Muscle layer of colon (tissue), 2 donors: ENCODE measurements at regions not wholly inside any gene's neighbourhood (a gene's known extent, or its start where the extent isn't known, plus 50 kb on each side); places are given as distances from the start of the nearest gene placed in this dataset.

Experiments
- H3K27ac ChIP-seq: one replicate; pipeline ENCODE4 v1.7.0; 2013; ENCODE audit warnings: low read depth, mild to moderate bottlenecking, low read length, moderate library complexity
- H3K27me3 ChIP-seq, 2 donors: one replicate each; pipeline ENCODE4 v1.7.0; 2013; ENCODE audit warnings: low read length in 2 of 2, mild to moderate bottlenecking in 2 of 2; ENCODE audit not compliant: insufficient read depth in 2 of 2, control insufficient read depth in 1 of 2
- H3K36me3 ChIP-seq: one replicate; pipeline ENCODE4 v1.7.0; 2013; ENCODE audit warnings: mild to moderate bottlenecking, low read length; ENCODE audit not compliant: insufficient read depth
- H3K4me1 ChIP-seq: one replicate; pipeline ENCODE4 v1.7.0; 2013; ENCODE audit warnings: mild to moderate bottlenecking, low read length; ENCODE audit not compliant: insufficient read depth
- H3K4me3 ChIP-seq, 2 donors: one replicate each; pipeline ENCODE4 v1.7.0; 2013; ENCODE audit warnings: low read length in 2 of 2, low read depth in 1 of 2, mild to moderate bottlenecking in 1 of 2, moderate library complexity in 1 of 2
- H3K9ac ChIP-seq: one replicate; pipeline ENCODE4 v1.7.0; 2013; ENCODE audit warnings: low read length
- H3K9me3 ChIP-seq: one replicate; pipeline ENCODE4 v1.7.0; 2013; ENCODE audit warnings: mild to moderate bottlenecking, low read length
- donor health status: abdominal sarcoma.
- donor health status: Adenocarcinoma of cecum.

DNA sequence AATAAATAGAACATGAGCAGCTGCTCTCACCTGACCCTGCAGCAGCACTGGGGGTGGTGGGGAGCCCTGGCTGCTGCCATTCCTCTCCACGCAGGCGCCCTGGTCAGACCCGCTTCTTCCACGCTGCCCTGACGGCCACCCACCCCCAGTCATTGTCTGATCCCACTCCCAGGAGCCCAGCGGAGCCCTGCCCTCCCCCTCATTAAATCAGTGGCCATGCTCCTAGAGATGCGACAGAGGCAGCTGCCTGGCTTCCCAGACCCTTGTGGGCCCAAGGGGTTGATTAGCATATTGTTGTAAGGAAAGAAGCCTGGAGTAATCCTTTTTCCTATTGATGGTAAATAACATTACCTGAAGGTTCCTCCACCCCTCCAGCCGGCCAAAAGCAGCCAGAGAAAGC, 301.5 kb downstream of the RRAGC start:
- no peaks in the 10 kb centered on the region for H3K9me3 ChIP-seq
- H3K27ac ChIP-seq = no peak overlapping the region
- H3K4me3 ChIP-seq = no peak overlapping the region
- peaks cover 9% of the 10 kb centered on the region for H3K4me1 ChIP-seq
- peaks cover 0 to 14% of the 10 kb centered on the region in 2 donors for H3K27me3 ChIP-seq
- H3K36me3 ChIP-seq = no peaks in the 10 kb centered on the region
- no peak overlapping the region for H3K9ac ChIP-seq

DNA sequence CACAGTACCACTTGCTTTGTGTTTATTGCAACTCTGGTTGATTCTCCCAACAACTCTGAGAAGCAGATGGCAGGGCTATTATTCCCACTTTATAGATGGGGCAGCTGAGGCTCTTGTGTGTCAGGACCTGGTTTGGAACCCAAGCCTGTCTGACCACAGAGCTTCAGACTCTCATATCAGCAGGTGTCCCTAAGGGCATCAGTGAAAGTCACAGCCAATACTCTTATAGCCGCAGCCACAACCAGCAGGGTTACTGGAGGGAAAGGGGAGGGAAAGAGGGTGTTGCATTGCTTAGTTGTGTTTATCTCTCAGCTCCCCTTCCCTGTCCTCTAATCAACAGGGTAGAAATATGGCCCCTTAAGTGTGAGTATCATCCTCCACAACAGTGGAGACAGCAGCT, 304.0 kb downstream of the RRAGC start:
- no peaks in the 10 kb centered on the region for H3K36me3 ChIP-seq
- H3K4me3 ChIP-seq = no peak overlapping the region
- peaks cover 0 to 6% of the 10 kb centered on the region in 2 donors for H3K27me3 ChIP-seq
- H3K9me3 ChIP-seq = no peaks in the 10 kb centered on the region
- no peak overlapping the region for H3K9ac ChIP-seq
- H3K27ac ChIP-seq = no peak overlapping the region
- H3K4me1 ChIP-seq = peaks cover 8% of the 10 kb centered on the region

DNA sequence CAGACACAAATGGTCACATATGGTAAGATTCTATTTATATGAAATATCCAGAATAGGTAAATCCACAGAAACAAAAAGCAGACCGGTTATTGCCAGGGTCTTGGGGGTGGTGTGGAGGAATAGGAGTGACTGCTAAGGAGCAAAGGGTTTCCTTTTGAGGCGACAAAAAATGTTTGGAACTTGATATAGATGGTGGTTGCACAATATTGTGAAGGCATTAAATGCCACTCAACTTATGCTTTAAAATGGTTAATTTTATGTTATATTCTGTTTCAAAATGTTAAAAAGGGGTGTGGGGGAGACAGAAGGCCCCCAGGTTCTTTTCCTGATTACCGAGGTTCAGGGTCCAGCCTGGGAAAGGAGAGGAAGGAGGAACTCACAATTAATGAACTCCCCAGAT, 304.4 kb downstream of the RRAGC start:
- Histone ChIP-seq H3K27me3 (peaks cover 0 to 6% of the 10 kb centered on the region in 2 donors), H3K36me3 (no peaks in the 10 kb centered on the region), H3K4me1 (peaks cover 4% of the 10 kb centered on the region), H3K4me3 (no peak overlapping the region), H3K27ac (no peak overlapping the region), H3K9me3 (no peaks in the 10 kb centered on the region), H3K9ac (no peak overlapping the region)

DNA sequence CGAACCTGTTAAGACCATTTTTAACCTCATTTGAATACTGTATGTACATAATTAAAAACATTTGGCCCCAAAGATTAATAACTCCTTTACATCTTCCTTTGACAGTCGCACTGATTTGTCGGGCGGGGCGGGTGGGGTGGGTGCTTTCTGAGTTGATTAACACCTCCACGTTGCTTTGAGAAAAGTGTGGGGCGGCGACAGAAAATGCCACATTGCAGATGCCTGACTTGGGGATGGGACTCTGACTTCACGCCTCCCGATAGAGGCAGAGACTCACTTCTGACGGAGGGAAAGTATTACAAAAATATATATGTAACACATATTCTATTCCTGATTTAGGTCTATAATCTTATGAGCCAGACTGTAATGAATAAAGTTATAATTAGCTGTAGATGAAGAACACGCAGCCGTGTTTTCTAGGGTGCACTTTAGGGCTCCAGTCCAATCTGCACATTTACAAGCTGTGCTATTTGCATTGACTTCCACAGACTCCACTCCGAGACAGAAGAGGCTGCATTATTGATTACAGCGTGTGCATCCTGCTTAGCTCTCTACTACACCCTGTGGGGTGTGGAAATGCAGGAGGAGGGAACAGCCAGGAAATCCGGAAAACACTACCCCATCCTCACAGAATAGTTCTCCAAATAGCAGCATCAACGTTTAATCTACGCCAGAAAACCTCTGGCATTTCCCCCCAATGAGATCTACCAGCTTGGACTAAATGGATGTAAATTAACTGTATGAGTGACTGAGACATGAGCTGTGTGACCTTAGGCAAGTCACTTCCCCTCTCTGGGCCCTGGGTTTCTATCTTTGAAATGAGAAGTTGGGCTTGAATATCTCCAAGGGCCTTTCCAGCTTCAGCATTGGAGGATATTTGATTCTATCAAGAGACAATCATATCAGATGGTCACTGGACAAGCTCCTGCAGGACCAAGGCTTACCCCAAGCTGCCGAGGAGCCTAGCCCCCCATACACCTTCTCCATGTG, 308.0 kb downstream of the RRAGC start:
- Histone ChIP-seq H3K4me1 (no peaks in the 10 kb centered on the region), H3K9me3 (no peaks in the 10 kb centered on the region), H3K9ac (no peak overlapping the region)

DNA sequence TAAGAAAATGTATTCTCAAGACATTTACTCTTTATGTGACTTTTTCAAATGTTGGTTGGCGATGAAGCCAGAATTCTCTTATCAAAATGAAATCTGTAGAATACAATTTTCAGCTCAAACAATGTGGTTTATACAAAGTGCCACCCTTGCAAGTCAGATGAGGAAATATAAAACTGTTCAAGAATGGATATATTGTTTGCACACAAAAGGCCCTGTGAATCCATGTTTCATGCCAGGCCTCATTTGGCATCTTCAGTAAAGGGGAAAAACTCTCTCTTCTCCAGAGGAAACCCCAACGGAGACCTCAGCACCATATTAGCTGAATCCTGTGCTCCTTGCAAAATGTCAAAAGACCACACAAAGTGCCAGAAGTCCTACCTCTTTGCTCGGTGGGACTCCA, 310.4 kb downstream of the RRAGC start:
- Histone ChIP-seq H3K36me3 (no peaks in the 10 kb centered on the region), H3K27ac (no peak overlapping the region), H3K27me3 (no peaks in the 10 kb centered on the region), H3K4me1 (no peaks in the 10 kb centered on the region), H3K4me3 (no peak overlapping the region), H3K9me3 (no peaks in the 10 kb centered on the region), H3K9ac (no peak overlapping the region)

More for the DNA sequence above, 308.0 kb downstream of the RRAGC start:
- H3K4me3 ChIP-seq = no peak overlapping the region
- no peak overlapping the region for H3K27ac ChIP-seq
- no peaks in the 10 kb centered on the region for H3K36me3 ChIP-seq
- no peaks in the 10 kb centered on the region for H3K27me3 ChIP-seq

DNA sequence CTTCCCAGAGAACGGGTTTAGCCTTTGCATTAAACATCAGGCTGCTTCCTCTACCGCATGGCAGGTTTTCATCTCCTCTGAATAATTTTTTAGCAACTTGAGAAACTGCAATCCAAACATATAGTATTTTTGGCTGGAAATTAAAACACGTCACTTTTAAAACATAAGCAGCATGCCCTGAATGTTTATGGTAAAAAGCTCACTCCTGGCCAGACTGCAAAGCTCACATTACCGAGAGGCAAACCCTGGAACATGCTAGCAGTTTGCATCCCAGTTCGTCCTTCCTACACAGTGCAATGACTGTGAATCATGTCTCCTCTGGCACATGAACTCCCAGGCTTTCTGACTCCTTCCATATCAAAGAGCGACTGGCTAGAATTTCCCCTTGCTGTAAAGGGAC, 312.3 kb downstream of the RRAGC start:
- H3K36me3 ChIP-seq = no peaks in the 10 kb centered on the region
- no peak overlapping the region for H3K27ac ChIP-seq
- H3K27me3 ChIP-seq = no peaks in the 10 kb centered on the region
- H3K4me1 ChIP-seq = no peaks in the 10 kb centered on the region
- H3K9me3 ChIP-seq = no peaks in the 10 kb centered on the region
- no peak overlapping the region for H3K9ac ChIP-seq
- H3K4me3 ChIP-seq = no peak overlapping the region

DNA sequence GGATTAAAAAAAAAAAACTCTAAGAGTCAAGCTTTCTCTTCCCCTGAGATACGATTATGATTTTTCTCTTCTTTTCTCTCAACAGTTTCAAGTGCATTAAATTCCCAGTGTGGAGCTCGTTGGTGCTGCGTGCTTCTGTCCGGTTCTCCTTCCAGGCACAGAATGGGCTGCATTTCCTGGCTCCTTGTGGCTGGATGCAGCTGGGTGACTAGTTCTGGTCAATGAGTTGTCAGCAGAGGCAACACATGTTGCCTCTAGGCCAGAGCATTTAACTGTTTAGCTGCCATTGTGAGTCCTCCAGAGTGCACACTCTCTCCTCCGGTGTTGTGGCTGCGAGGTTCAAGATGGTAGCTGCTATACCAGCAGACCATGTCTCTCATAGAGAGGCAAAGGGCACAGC, 312.9 kb downstream of the RRAGC start:
- Histone ChIP-seq H3K27me3 (no peaks in the 10 kb centered on the region), H3K4me1 (no peaks in the 10 kb centered on the region), H3K36me3 (no peaks in the 10 kb centered on the region), H3K9ac (no peak overlapping the region), H3K9me3 (no peaks in the 10 kb centered on the region), H3K4me3 (no peak overlapping the region), H3K27ac (no peak overlapping the region)

DNA sequence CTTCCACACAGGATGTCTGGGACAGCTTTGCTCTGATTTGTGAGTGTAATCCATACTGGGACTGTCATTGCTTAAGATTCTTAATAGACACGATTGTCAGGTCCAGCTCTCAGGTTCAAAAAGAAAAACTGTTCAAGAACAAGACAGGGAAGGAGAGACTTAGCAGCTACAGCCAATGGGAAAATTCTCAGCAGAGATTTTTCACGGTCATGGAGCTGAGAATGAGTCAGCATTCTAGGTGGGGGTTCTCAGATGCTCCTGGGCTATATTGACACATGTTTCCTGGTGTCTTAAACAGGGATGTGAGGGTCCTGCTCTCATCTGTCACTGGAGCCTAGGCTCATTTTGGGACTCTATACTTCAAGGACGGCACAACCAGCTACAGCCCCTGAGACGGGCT, 318.3 kb downstream of the RRAGC start:
- H3K9me3 ChIP-seq = no peaks in the 10 kb centered on the region
- H3K36me3 ChIP-seq = no peaks in the 10 kb centered on the region
- no peak overlapping the region for H3K9ac ChIP-seq
- H3K4me3 ChIP-seq = no peak overlapping the region
- no peaks in the 10 kb centered on the region for H3K4me1 ChIP-seq
- no peaks in the 10 kb centered on the region for H3K27me3 ChIP-seq
- no peak overlapping the region for H3K27ac ChIP-seq

DNA sequence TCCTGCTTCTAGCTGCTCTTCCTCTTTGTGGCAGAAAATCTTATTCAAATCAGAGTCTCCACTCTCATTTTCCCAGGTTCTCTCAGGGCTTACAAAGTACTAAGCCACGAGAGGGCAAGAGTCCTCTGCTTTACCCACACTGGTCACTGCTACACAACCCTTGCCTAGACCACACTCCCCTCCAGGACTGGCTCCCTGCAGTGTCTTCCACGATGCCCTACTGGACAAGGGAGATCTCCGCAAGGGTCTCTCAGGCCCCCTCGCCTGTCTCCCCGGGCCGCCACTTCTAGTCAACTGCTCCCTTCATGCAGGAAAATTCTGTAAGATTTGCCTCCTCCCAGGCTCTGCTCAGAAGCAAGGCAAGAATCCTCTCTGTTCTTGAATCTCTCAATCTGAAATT, 319.6 kb downstream of the RRAGC start:
- Histone ChIP-seq H3K9me3 (no peaks in the 10 kb centered on the region), H3K36me3 (no peaks in the 10 kb centered on the region), H3K9ac (no peak overlapping the region), H3K4me1 (no peaks in the 10 kb centered on the region), H3K4me3 (no peak overlapping the region), H3K27ac (no peak overlapping the region), H3K27me3 (no peaks in the 10 kb centered on the region)

DNA sequence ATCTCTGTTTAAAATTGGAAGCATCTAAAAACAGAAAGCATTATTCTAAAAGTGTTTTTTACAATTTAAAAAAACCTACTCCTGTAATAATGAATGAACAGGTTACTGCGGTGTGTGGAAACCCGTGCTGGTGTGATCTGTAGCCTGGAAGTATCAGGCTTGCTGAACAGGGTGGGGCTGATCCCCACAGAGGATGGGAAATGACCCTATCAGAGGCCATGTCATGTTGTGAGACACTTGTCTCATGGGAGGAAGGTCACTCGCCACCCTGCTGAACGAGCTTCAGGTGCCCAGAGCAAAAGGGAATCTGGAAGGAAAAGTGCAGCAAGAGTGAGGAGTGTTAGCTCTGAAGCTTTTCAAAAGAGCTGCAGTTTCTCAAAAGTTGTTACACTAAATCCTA, 320.7 kb downstream of the RRAGC start:
- H3K9me3 ChIP-seq = no peaks in the 10 kb centered on the region
- no peak overlapping the region for H3K27ac ChIP-seq
- no peaks in the 10 kb centered on the region for H3K4me1 ChIP-seq
- H3K36me3 ChIP-seq = no peaks in the 10 kb centered on the region
- H3K27me3 ChIP-seq = no peaks in the 10 kb centered on the region
- no peak overlapping the region for H3K9ac ChIP-seq
- H3K4me3 ChIP-seq = no peak overlapping the region

DNA sequence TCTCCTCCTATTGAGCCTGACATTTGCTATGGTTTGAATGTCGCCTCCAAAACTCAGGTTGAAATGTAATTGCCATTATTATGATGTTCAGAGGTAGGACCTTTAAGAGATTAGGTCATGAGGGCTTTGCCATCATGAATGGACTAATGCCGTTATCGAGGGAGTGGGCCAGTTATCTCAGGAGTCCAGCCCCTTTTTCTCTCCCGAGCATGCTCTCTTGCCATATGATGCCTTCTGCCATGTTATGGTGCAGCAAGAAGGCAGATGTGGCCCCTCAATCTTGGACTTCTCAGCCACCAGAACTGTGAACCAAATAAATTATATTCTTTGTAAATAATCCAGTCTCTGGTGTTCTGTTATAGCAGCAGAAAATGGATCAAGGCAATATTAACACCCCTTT, 323.5 kb downstream of the RRAGC start:
- Histone ChIP-seq H3K36me3 (no peaks in the 10 kb centered on the region), H3K9ac (no peak overlapping the region), H3K27ac (no peak overlapping the region), H3K4me1 (no peaks in the 10 kb centered on the region), H3K4me3 (no peak overlapping the region), H3K27me3 (no peaks in the 10 kb centered on the region), H3K9me3 (no peaks in the 10 kb centered on the region)

DNA sequence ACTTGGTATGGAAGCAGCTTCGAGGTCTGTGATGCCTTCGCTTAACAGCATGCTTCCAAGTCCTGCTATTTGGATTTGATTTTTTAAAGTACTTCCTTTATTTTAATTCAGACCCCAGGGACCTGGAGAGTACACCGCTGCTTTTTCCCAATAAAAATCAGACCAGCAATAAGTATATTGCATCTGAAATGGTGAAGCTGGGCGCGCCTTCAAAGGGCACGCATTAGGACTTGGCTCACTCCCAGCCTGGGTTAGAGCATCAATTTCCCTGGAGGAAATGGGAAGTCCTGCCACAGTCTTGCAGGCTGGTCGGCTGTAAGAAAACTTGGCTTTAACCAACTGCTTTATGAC, 325.1 kb downstream of the RRAGC start:
- no peaks in the 10 kb centered on the region for H3K4me1 ChIP-seq
- no peaks in the 10 kb centered on the region for H3K36me3 ChIP-seq
- no peak overlapping the region for H3K27ac ChIP-seq
- H3K4me3 ChIP-seq = no peak overlapping the region
- no peaks in the 10 kb centered on the region for H3K27me3 ChIP-seq
- H3K9ac ChIP-seq = no peak overlapping the region
- H3K9me3 ChIP-seq = no peaks in the 10 kb centered on the region
